Neural cell (in vitro differentiated cells): ENCODE measurements at regions not wholly inside any gene's neighbourhood (a gene's known extent, or its start where the extent isn't known, plus 50 kb on each side); places are given as distances from the start of the nearest gene placed in this dataset.

Source experiments
- H2AFZ ChIP-seq: fragments of 200-600, 300-800 bp; sonication (generic), shearing (Covaris generic); 2 replicates; pipeline ENCODE4 v1.6.0; 2014; ENCODE audit warnings: low read depth, mild to moderate bottlenecking, antibody characterized with exemption, low read length, moderate library complexity
- H3F3A ChIP-seq: fragments of 200-600 bp; shearing (Covaris generic); 2 replicates; pipeline ENCODE4 v1.6.1; 2016; ENCODE audit warnings: mild to moderate bottlenecking, moderate library complexity, mixed read lengths, antibody characterized with exemption, low read length; ENCODE audit not compliant: insufficient read depth, poor library complexity, severe bottlenecking
- H3K27ac ChIP-seq: fragments of 200-600, 300-800 bp; sonication (generic), shearing (Covaris generic); 2 replicates; pipeline ENCODE4 v1.5.1; 2014; ENCODE audit warnings: mild to moderate bottlenecking, low read length, moderate library complexity
- H3K27me3 ChIP-seq: fragments of 300-800, 200-600 bp; sonication (generic), shearing (Covaris generic); 2 replicates; pipeline ENCODE4 v1.6.0; 2014; ENCODE audit warnings: mild to moderate bottlenecking, low read depth, low read length, moderate library complexity; ENCODE audit not compliant: insufficient read depth
- H3K36me3 ChIP-seq: fragments of 300-800, 200-600 bp; sonication (generic), shearing (Covaris generic); 2 replicates; pipeline ENCODE4 v1.5.1; 2014; ENCODE audit warnings: mild to moderate bottlenecking, antibody characterized with exemption, low read length, moderate library complexity; ENCODE audit not compliant: insufficient read depth
- H3K4me2 ChIP-seq: fragments of 300-800, 200-600 bp; sonication (generic), shearing (Covaris generic); 2 replicates; pipeline ENCODE4 v1.6.0; 2014; ENCODE audit warnings: mild to moderate bottlenecking, low read length
- H3K4me3 ChIP-seq: fragments of 300-800, 200-600 bp; sonication (generic), shearing (Covaris generic); 2 replicates; pipeline ENCODE4 v1.5.1; 2014; ENCODE audit warnings: mild to moderate bottlenecking, low read length, moderate library complexity
- H3K79me2 ChIP-seq: fragments of 200-600 bp; shearing (Covaris generic); replicated peaks from 2 replicates; pipeline ENCODE4 v1.6.0; 2014; ENCODE audit warnings: mild to moderate bottlenecking, low read length, moderate library complexity; ENCODE audit not compliant: insufficient read depth
- H3K9ac ChIP-seq: fragments of 300-800, 200-600 bp; sonication (generic), shearing (Covaris generic); 2 replicates; pipeline ENCODE4 v1.6.1; 2016; ENCODE audit warnings: mild to moderate bottlenecking, low read length, mixed read lengths
- H3K9me2 ChIP-seq: fragments of 200-600 bp; shearing (Covaris generic); 2 replicates; pipeline ENCODE4 v1.6.1; 2016; ENCODE audit warnings: mild to moderate bottlenecking, low read length, mixed read lengths; ENCODE audit not compliant: insufficient read depth
- H3K9me3 ChIP-seq: fragments of 200-600, 300-800 bp; sonication (generic), shearing (Covaris generic); 2 replicates; pipeline ENCODE4 v1.6.1; 2016; ENCODE audit warnings: mild to moderate bottlenecking, mixed run types, low read length, moderate library complexity, mixed read lengths
- H4K20me1 ChIP-seq: fragments of 200-600 bp; shearing (Covaris generic); 2 replicates; pipeline ENCODE4 v1.6.1; 2016; ENCODE audit warnings: mild to moderate bottlenecking, mixed run types; ENCODE audit not compliant: insufficient read depth
- CTCF ChIP-seq: fragments of 450-650 bp; IDR thresholded peaks from 2 replicates; pipeline ENCODE4 v1.5.1; 2014; ENCODE audit warnings: antibody characterized with exemption, mild to moderate bottlenecking, moderate library complexity; ENCODE audit not compliant: poor library complexity, severe bottlenecking
- EP300 ChIP-seq: fragments of 450-650 bp; conservative IDR thresholded peaks from 2 replicates; pipeline ENCODE4 v1.6.1; 2014; ENCODE audit warnings: antibody characterized with exemption, mild to moderate bottlenecking, moderate library complexity; ENCODE audit not compliant: poor library complexity, severe bottlenecking
- EZH2 ChIP-seq: fragments of 200-600, 300-800 bp; shearing (Covaris generic), sonication (generic); IDR thresholded peaks from 2 replicates; pipeline ENCODE4 v1.6.1; 2014; ENCODE audit warnings: antibody characterized with exemption, low read length, borderline replicate concordance, mild to moderate bottlenecking; ENCODE audit not compliant: insufficient read depth, poor library complexity, severe bottlenecking
- POLR2AphosphoS5 ChIP-seq: IDR thresholded peaks from 2 replicates; pipeline ENCODE4 v1.6.1; 2012
- TAF1 ChIP-seq: IDR thresholded peaks from 2 replicates; pipeline ENCODE4 v1.6.1; 2012; ENCODE audit warnings: low read depth
- TF ChIP-seq, protein P1 (sequence below): IDR thresholded peaks from 2 replicates; pipeline ENCODE4 v1.6.1; 2012; ENCODE audit warnings: borderline replicate concordance

- Histone ChIP-seq H3K4me3 (no peak overlapping the region), H3K36me3 (no peaks in the 10 kb centered on the region), H2AFZ (no peak overlapping the region), H3K27me3 (no peaks in the 10 kb centered on the region), H3K9me2 (no peaks in the 10 kb centered on the region), H3K9ac (no peak overlapping the region), H3K9me3 (no peaks in the 10 kb centered on the region), H3K4me2 (no peak overlapping the region), H4K20me1 (no peaks in the 10 kb centered on the region), H3K27ac (no peak overlapping the region), H3F3A (no peaks in the 10 kb centered on the region), H3K79me2 (no peaks in the 10 kb centered on the region)
- TF ChIP-seq CTCF, result no peak
Measured at GRCh38 chr12:91998316-91998715, 147.3 kb downstream of the BTG1 start.

DNA sequence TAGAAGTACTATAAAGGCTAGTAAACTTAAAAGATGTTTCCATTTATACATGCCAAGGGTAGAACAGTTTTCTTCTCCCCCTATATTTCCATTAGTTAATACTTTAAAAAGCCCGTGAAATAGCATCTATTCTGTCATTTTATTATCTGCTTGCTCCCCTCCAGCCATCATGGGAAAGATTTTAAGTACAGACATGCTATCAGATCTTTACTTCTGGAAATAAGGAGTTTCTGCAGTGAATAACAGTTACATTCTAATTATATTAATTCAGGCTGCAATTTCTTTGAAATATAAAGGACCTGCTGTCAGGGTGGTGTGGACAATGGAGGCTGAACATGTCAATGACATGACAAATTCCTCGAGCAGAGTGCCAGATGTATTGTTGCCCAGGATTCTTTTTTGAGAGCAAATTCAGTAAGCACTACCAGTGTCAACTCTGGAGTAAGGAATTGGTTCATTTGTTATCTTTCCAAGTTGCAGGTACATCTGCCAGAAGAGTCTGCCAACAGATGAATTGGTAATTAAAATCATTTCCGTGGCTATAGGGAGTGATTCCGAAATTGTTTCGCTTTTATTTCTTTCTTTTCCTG, 151.3 kb downstream of the BTG1 start:
- Histone ChIP-seq H3K4me3 (no peak overlapping the region), H3K27me3 (no peaks in the 10 kb centered on the region), H2AFZ (no peak overlapping the region), H3K9ac (no peak overlapping the region), H3K9me2 (no peaks in the 10 kb centered on the region), H4K20me1 (no peaks in the 10 kb centered on the region), H3F3A (no peaks in the 10 kb centered on the region), H3K27ac (no peak overlapping the region), H3K9me3 (no peaks in the 10 kb centered on the region), H3K36me3 (no peaks in the 10 kb centered on the region), H3K4me2 (no peak overlapping the region), H3K79me2 (no peaks in the 10 kb centered on the region)
- peak; percentile 36 for TF ChIP-seq POLR2AphosphoS5
- TF ChIP-seq EP300, result peak; percentile 52
- TF ChIP-seq TAF1, result no peak
- TF ChIP-seq CTCF, result no peak
- TF ChIP-seq, protein P1, sequence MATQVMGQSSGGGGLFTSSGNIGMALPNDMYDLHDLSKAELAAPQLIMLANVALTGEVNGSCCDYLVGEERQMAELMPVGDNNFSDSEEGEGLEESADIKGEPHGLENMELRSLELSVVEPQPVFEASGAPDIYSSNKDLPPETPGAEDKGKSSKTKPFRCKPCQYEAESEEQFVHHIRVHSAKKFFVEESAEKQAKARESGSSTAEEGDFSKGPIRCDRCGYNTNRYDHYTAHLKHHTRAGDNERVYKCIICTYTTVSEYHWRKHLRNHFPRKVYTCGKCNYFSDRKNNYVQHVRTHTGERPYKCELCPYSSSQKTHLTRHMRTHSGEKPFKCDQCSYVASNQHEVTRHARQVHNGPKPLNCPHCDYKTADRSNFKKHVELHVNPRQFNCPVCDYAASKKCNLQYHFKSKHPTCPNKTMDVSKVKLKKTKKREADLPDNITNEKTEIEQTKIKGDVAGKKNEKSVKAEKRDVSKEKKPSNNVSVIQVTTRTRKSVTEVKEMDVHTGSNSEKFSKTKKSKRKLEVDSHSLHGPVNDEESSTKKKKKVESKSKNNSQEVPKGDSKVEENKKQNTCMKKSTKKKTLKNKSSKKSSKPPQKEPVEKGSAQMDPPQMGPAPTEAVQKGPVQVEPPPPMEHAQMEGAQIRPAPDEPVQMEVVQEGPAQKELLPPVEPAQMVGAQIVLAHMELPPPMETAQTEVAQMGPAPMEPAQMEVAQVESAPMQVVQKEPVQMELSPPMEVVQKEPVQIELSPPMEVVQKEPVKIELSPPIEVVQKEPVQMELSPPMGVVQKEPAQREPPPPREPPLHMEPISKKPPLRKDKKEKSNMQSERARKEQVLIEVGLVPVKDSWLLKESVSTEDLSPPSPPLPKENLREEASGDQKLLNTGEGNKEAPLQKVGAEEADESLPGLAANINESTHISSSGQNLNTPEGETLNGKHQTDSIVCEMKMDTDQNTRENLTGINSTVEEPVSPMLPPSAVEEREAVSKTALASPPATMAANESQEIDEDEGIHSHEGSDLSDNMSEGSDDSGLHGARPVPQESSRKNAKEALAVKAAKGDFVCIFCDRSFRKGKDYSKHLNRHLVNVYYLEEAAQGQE, result no peak
- no peak for TF ChIP-seq EZH2
